ENCODE measurements at regions not wholly inside any gene's neighbourhood (a gene's known extent, or its start where the extent isn't known, plus 50 kb on each side); places are given as distances from the start of the nearest gene placed in this dataset.

DNA sequence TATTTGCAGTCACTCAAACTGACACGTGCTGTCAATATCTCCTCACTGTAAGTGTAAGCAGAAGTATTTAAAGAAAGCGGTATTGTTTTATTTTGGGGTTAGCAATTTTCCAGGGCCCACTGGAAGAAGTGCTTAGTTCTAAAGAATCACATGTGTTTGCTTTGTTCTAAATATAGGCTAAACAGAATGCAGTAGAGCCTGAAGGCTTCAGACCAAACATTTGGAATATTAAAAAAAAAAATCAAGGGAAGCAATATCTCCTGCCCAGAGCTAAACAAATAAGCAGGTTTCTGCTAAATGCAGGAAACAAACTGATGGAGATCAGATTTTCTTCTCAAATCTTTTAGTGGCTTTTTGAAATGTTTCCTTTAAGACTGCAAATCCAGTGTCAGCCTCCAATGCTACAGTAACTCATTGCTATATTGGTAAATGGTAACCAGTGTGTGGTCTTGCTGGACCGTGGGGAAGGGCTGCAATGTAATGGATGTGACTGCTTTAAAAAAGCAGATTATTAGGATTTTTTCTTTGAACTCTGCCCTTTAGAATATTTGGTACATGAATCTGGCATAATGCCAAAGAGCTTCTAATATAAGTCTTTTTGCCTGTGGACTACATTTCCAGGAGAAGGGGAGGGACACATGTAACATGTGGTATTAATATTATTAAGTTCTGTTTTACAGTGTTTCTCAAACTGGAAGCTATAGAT, 317.1 kb upstream of the FERMT1 start (continued):
- TF ChIP-seq, protein P1, sequence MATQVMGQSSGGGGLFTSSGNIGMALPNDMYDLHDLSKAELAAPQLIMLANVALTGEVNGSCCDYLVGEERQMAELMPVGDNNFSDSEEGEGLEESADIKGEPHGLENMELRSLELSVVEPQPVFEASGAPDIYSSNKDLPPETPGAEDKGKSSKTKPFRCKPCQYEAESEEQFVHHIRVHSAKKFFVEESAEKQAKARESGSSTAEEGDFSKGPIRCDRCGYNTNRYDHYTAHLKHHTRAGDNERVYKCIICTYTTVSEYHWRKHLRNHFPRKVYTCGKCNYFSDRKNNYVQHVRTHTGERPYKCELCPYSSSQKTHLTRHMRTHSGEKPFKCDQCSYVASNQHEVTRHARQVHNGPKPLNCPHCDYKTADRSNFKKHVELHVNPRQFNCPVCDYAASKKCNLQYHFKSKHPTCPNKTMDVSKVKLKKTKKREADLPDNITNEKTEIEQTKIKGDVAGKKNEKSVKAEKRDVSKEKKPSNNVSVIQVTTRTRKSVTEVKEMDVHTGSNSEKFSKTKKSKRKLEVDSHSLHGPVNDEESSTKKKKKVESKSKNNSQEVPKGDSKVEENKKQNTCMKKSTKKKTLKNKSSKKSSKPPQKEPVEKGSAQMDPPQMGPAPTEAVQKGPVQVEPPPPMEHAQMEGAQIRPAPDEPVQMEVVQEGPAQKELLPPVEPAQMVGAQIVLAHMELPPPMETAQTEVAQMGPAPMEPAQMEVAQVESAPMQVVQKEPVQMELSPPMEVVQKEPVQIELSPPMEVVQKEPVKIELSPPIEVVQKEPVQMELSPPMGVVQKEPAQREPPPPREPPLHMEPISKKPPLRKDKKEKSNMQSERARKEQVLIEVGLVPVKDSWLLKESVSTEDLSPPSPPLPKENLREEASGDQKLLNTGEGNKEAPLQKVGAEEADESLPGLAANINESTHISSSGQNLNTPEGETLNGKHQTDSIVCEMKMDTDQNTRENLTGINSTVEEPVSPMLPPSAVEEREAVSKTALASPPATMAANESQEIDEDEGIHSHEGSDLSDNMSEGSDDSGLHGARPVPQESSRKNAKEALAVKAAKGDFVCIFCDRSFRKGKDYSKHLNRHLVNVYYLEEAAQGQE (IDR thresholded peaks at IDR 0.05; ENCODE audit: low read depth) = no peak
- TF ChIP-seq POLR2A (IDR thresholded peaks at IDR 0.05; ENCODE audit: borderline replicate concordance, extremely low read depth, insufficient read depth, insufficient read length) (no peak), POLR2AphosphoS5 (IDR thresholded peaks at IDR 0.05; ENCODE audit: low read depth, low read length) (no peak)

DNA sequence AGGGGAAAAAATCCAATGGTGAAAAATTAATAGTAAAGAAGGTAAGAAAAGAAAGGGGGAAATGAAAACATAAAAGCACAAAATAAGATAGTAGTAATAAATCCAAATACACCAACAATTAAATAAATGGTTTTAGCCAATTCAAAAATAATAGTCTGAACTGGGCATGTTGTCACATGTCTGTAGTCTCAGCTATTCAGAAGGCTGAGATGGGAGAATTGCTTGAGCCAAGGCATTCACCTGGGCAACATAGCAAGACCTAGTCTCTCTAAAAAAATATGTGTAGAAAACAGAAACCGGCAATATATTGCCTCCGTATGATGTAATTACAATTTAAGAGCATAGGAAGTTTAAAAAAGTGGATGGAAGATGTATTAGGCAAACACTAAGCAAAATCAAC, 311.3 kb upstream of the FERMT1 start:
- no peaks in the 10 kb centered on the region for H3K79me2 ChIP-seq (ENCODE audit: insufficient read depth, low read length)
- ChIA-PET POLR2A (no interaction called here), RAD21 (ENCODE audit: low non-redundant PET in 1 of 2, low total read pairs in 2 of 2, uncharacterized antibody in 2 of 2, unreplicated experiment in 2 of 2) (no interaction called here), CTCF (no interaction called here)
- H3K9ac ChIP-seq (ENCODE audit: low read length) = no peak overlapping the region
- H3K4me3 ChIP-seq (replicated peaks in 1 of 2; ENCODE audit: low read depth in 1 of 2, low read length in 2 of 2) = no peak overlapping the region
- no peak overlapping the region for H3K27ac ChIP-seq (ENCODE audit: low read depth, low read length)
- no peak overlapping the region for H2AFZ ChIP-seq (ENCODE audit: low read depth, low read length, poor library complexity, severe bottlenecking)
- H3K36me3 ChIP-seq (ENCODE audit: control insufficient read depth in 1 of 2, insufficient read depth in 2 of 2, low read length in 2 of 2) = no peaks in the 10 kb centered on the region
- peaks cover 0 to 6% of the 10 kb centered on the region in 2 experiments; a peak in 1 of 4 replicates for H3K9me3 ChIP-seq (ENCODE audit: control insufficient read depth in 1 of 2, insufficient read depth in 1 of 2, low read depth in 1 of 2, low read length in 2 of 2)
- H3K4me1 ChIP-seq (ENCODE audit: control insufficient read depth in 1 of 2, insufficient read depth in 2 of 2, low read length in 2 of 2) = no peaks in the 10 kb centered on the region
- H3K9me2 ChIP-seq (ENCODE audit: insufficient read depth) = no peaks in the 10 kb centered on the region
- no TSS peak for BruUV-seq (replicated peaks)
- no peak overlapping the region for H3K4me2 ChIP-seq (ENCODE audit: low read length)
- DNase-seq (ENCODE audit: low read depth, low spot score) (no peak), ATAC-seq (no peak)
- no peaks in the 10 kb centered on the region for H3K27me3 ChIP-seq (ENCODE audit: insufficient read depth, low read length)
- intact Hi-C loops (cut with micrococcal nuclease) = no loop called here
- no peaks in the 10 kb centered on the region for H4K20me1 ChIP-seq (ENCODE audit: insufficient read depth)
- TF ChIP-seq, protein P2, sequence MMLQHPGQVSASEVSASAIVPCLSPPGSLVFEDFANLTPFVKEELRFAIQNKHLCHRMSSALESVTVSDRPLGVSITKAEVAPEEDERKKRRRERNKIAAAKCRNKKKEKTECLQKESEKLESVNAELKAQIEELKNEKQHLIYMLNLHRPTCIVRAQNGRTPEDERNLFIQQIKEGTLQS (IDR thresholded peaks at IDR 0.05) = no peak
- TF ChIP-seq TCF7L2 (IDR thresholded peaks at IDR 0.05; ENCODE audit: borderline replicate concordance, extremely low read depth, insufficient read depth, insufficient read length) = no peak
- TF ChIP-seq EZH2phosphoT487 (IDR thresholded peaks at IDR 0.05; ENCODE audit: borderline replicate concordance) = no peak
- TF ChIP-seq, protein P3, sequence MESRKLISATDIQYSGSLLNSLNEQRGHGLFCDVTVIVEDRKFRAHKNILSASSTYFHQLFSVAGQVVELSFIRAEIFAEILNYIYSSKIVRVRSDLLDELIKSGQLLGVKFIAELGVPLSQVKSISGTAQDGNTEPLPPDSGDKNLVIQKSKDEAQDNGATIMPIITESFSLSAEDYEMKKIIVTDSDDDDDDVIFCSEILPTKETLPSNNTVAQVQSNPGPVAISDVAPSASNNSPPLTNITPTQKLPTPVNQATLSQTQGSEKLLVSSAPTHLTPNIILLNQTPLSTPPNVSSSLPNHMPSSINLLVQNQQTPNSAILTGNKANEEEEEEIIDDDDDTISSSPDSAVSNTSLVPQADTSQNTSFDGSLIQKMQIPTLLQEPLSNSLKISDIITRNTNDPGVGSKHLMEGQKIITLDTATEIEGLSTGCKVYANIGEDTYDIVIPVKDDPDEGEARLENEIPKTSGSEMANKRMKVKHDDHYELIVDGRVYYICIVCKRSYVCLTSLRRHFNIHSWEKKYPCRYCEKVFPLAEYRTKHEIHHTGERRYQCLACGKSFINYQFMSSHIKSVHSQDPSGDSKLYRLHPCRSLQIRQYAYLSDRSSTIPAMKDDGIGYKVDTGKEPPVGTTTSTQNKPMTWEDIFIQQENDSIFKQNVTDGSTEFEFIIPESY (IDR thresholded peaks at IDR 0.05; ENCODE audit: extremely low read depth, insufficient replicate concordance, low read length) = no peak
- no peak for TF ChIP-seq EGR1 (IDR thresholded peaks at IDR 0.05; ENCODE audit: low read depth)
- no peak for TF ChIP-seq SP1 (IDR thresholded peaks at IDR 0.05; ENCODE audit: low read depth)
- TF ChIP-seq ZNF274 (IDR thresholded peaks at IDR 0.05; ENCODE audit: low read depth, low read length) = no peak
- TF ChIP-seq EZH2 (IDR thresholded peaks at IDR 0.05) = no peak
- TF ChIP-seq, protein P1 (IDR thresholded peaks at IDR 0.05; ENCODE audit: low read depth) = no peak

Data from HCT116 (cell line).